ENCODE measurements at regions not wholly inside any gene's neighbourhood (a gene's known extent, or its start where the extent isn't known, plus 50 kb on each side); places are given as distances from the start of the nearest gene placed in this dataset.
"Not testable (repeated sequence)": the region's sequence is repeated elsewhere in the genome, so short reads cannot be mapped to it uniquely, and the experiment has no call there.

DNA sequence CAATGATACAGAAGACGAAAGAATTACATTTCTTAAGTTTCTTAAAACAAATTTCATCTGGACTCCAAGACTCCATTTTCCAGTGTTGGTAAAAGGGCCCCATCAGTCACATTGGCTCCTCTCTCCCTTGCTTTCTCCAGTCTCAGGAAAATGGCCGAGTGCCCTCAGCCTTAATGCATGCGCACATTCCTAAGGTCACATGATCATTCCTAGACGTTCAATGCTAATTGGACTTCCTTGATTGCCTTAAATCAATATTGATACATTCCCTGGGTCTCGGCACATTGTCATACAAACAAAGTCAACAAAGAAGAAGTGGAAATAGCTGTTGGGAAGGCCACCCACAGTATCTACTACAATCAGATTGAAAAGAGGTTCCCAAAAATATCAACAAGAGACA, 413.6 kb upstream of the GRAMD2B start:
- DNase-seq (ENCODE audit: low read depth): no peak

DNA sequence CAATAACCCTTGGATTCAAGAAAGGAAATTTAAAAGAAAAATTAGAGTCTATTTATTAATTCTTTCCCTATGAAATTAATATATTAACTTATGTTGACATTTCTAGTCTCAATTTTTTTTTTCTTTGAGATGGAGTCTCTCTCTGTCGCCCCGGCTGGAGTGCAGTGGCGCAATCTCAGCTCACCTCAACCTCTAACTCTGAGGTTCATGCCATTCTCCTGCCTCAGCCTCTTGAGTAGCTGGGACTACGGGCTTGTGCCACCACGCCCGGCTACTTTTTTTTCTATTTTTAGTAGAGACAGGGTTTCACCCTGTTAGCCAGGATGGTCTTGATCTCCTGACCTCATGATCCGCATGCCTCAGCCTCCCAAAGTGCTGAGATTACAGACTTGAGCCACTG, 411.7 kb upstream of the GRAMD2B start:
- not testable (repeated sequence) for DNase-seq (ENCODE audit: low read depth)

DNA sequence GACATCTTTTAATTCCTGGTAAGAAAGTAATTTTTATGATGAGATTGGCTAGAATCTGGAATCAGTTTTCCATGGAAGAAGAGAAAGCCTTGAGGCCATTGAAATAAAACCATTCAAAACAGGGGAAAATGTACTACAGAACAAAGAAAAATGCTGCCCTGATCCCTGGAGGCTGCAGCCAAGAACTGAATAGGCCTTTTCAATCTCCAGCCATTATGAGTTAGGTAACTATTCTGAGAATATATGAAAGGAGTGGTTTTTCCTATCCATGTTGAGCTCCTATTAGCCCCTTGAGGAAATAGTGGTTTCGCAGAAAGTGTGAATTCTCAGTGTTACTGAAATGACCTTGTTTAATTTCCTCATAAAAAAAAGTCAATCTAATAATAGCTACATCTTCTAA, 408.5 kb upstream of the GRAMD2B start:
- DNase-seq (ENCODE audit: low read depth): no peak

DNA sequence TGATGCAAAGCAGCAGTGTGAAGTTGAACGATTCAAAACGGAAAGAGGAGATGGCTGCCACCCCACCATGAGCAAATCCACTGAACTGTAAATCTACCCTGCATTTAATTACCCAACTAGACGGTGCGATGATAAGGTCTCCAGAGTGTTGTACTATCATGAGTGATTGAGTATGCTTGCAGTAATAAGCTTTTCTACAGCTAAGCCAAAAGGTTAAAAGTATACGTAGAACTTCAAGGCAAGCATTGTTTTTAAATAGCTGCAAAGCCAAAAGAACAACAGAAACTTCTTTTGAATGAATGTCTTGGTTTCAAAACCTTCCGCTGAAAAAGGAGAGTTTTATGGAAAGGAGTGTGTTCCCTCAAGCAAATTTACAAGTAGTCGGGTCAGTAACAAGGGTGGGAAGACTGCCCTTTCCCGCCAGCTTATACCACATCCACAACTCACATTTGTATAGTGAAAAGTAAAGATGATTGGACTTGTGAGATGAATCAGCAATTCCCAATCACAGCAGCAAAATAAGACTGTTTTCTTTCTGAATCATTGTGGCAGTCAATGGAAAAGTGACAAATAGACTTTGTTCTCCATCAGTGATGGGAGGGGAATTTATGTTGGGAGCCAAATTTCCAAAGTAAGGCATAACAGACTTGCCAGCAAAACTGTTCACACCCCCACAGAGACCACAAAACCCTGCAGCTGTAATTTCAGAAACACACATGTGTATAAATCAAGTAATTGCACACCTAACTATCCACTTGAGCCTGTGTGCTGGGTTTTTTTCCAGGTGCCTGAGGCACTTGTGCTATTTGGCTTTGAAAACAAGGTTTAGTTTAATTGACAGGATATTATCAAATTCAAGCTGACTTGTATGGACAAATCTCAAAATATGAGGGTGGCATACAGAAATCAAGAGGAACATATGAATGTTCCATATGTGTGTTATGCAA, 407.7 kb upstream of the GRAMD2B start:
- DNase-seq (ENCODE audit: low read depth): no peak

DNA sequence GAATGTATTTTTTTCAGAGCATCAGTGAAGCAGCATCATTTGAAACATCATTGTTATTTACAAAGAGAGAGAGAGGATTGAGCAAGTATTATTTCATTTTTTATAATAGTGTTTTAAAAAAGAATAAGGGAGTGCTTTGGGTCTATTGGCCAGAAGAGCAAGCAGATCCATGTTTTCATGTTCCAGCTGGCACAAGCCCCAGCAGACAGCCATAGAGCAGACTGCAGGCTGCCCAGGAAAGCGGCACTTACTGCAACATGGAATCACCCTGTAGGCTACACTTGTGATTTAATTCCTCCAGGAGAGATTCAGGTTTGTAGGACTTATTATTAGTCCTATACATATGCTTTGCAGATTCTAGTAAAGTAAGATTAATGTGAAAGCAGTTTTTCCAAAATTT, 407.0 kb upstream of the GRAMD2B start:
- DNase-seq (ENCODE audit: low read depth): no peak

DNA sequence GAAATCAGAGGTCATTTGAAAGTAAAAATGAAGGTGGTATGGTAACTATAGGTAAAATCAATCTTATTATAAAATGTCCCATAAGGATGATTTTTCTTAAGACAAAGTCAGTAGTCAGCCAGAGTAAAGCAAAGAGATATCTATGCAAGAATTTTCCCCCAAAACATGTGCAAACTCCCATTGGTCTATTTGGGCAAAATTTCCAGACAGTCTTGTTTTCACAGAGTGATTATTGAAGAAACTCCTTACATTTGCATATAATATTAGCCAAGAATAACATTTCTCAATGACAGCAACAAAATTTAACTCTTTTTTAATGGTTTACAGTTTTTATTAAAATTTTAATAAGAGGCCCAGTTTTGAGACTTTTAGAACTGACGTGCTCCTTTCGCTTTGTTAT, 406.1 kb upstream of the GRAMD2B start:
- DNase-seq (ENCODE audit: low read depth): no peak

DNA sequence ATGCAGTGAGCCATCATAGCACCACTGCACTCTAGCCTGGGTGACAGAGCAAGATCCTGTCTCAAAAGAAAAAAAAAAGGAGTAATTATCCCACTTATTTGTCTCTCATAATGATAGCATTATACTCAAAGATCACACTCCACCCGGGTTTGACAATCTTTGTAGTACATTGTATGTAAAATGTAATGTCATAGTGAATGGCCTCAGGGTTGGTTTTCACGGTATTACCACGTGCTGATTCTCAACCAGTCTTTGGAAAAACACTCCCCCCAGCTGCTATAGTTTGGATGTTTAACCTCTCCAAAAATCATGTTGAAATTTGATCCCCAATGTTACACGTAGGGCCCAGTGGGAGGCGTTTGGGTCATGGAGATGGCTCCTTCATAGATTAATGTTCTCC, 402.4 kb upstream of the GRAMD2B start:
- DNase-seq (ENCODE audit: low read depth): no peak

DNA sequence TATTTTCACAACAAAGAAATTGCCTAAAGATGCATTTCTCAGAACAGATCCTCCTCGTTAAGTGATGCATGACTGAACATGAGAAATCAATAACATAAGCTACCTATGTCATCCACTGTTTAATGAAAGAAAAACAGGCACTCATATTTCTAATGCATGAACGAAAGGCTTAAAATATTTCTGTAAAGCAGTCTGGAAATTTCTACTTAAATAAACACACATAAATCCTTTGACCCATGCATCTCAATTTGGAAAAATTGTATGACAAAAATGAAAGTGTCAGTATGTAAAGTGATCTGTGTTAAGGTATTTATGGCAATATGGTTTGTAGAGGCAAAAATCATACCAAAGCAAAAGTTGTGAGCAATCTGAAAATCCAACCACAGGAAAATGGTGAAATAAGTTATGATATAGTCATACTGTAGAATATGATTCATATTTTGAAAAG, 399.2 kb upstream of the GRAMD2B start:
- no peak for DNase-seq (ENCODE audit: low read depth)

DNA sequence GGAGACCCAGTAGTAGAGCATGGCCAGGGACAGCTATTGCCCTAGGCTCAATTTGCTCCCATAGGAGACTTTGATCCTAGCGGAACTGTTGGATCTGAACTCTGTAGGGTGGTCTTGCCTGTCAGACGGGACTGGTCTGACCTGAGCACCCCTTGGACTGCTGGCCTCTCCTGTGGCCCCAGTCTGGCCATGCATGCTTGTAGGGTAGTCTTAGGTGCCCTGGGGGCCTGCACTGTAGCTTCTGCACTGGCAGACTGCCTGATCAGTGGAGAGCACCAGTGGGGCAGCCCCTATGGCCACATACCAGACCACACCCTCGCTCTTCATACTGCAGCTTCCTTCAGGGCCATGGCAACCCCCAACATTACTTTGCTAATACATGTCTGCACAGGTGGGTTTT, 396.1 kb upstream of the GRAMD2B start:
- DNase-seq (ENCODE audit: low read depth): no peak

DNA sequence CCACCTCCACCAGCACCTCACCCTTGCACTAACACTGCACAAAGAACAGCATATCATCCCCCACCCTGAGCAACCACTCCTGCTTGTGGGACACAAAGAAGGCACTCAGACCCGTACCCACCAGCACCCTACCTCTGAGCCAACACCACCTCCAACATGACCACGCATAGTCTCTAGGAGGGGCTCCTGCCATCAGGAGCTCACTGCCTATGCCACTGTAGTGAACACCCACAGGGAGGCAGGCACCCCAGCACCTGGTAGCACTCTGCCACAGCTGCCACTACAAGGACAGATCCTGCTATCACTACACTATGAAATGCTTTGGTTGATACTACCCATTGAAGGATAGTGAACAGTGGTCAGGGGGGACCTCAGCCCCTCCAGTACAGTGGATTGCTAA, 395.6 kb upstream of the GRAMD2B start:
- no peak for DNase-seq (ENCODE audit: low read depth)

DNA sequence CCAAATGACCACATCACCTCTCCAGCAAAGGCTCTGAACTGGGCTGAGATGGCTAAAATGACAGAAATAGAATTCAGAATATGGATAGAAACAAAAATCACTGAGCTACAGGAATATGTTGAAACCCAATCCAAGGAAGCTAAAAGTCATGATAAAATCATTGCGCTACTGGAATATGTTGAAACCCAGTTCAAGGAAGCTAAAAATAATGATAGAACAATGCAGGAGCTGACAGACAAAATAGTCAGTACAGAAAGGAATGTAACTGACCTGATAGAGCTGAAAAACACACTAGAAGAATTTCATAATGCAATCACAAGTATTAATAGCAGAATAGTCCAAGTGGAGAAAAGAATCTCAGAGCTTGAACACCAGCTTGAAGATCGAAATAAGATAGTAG, 394.9 kb upstream of the GRAMD2B start:
- DNase-seq (ENCODE audit: low read depth): no peak

DNA sequence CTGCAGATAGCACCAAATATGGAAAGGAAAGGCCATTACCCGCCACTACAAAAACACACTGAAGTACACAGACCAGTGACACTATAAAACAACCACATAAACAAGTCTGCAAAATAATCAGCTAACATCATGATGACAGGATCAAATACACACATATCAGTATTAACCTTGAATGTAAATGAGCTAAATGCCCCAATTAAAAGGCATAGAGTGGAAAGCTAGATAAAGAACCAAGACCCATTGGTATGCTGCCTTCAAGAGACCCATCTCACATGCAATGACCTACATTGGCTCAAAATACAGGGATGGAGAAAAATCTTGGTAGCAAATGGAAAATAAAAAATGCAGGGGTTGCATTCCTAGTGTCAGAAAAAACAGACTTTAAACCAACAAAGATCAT, 393.9 kb upstream of the GRAMD2B start:
- DNase-seq (ENCODE audit: low read depth): not testable (repeated sequence)

DNA sequence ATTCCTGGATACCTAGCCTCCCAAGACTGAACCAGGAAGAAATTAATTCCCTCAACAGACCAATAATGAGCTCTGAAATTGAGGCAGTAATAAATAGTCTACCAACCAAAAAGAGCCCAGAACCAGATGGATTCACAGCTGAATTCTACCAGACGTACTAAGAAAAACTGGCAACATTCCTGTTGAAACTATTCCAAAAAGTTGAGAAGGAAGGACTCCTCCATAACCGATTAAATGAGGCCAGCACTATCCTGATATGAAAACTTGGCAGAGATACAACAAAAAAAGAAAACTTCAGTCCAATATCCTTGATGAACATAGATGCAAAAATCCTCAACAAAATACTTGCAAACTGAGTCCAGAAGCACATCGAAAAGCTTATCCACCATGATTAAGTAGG, 392.5 kb upstream of the GRAMD2B start:
- DNase-seq (ENCODE audit: low read depth): no peak

DNA sequence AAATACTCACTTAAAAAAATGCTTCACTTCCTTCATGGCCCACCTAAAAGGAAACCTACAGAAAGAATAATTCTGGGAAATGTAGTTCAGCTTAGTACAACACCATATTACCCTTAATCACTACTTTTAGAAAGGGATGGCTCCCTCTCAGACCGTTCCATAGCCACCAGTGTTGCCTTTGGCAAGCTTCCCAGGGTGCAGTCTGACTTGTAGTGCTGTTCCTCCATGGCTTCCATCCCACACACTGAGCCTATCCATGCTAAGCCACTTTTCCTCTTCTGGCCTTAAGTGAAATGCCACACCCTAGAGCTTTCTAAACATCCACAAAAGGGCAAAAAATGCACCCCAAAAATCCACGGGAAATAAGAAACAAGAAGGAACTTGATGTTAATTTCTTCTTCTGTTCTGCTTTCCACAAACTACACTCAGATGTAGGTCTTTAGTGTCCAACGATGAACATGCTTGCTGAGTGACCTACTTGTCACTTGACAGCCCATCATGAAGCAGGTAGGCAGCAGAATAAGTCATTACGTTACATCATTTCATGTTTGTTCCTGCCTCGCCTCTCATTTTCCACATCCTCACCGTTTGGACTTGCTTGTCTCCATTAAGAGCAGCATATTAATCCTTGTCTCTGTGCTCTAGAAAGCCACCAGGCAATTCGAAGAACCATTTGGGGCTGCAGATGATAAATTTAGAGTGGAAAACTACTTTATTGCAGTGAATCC, 391.1 kb upstream of the GRAMD2B start:
- no peak for DNase-seq (ENCODE audit: low read depth)

DNA sequence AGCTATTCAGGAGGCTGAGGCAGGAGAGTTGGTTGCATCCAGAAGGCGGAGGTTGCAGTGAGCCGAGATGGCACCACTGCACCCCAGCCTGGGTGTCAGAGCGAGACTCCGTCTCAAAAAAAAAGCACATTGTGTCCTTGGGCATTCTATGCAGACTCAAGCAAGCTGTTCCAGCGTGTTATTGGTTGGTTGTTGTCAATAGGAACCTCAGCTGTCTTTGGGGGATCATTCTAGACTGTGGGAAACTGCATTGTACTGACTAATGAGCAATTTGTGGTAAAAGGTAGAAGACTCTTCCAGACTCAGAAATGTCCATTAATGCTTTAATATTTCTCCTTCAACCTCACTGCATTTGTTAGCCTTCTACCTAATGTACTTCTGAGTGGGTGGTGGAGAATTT, 379.5 kb upstream of the GRAMD2B start:
- DNase-seq (ENCODE audit: low read depth): no peak

DNA sequence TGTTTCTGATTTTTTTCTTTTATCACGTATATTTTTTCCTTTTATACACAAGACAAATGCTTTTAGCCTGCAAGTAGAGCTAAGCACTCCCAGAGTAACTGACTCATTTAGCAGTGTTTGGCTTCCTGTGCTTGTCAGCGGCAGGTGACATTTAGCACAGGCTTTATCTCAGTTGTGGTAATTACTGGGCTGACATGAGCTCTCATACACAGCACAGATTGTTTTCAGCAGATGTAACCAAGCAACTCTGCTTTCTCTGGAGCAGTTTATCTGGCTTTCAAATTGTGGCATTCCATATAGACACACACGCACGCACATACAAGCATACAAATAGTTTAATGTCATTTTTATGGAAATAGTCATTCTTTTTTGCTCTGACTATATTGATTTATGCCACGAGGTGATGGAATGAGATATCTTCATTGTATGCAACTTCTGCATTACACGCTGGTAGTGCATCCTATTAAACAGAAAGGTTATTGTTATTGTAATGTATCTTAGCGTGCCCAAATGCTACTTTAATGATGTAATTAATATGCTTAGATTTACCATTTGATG, 379.0 kb upstream of the GRAMD2B start:
- no peak for DNase-seq (ENCODE audit: low read depth)

DNA sequence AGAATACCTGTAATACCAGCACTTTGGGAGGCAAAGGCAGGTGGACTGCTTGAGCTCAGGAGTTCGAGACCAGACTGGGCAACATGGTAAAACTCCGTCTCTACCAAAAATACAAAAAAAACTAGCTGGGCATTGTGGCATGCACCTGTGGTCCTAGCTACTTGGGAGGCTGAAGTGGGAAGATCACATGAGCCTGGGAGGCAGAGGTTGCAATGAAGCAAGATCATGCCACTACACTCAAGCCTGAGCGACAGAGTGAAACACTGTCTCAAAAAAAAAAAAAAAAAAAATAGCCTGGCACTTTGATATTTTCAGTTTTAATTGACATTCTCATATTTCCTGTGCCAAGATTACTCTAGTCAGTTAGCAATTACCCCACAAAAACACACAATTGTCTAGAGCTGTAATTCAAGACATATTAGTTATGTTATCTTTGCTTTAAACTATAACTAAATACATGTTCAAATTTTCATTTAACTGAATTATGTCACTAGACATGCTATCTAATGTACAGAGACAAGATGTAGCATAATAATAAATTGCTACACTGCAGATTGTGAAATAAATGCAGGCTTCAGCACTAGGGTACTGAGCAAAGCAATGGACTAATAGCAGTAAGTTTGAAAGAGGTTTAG, 378.2 kb upstream of the GRAMD2B start:
- no peak for DNase-seq (ENCODE audit: low read depth)

DNA sequence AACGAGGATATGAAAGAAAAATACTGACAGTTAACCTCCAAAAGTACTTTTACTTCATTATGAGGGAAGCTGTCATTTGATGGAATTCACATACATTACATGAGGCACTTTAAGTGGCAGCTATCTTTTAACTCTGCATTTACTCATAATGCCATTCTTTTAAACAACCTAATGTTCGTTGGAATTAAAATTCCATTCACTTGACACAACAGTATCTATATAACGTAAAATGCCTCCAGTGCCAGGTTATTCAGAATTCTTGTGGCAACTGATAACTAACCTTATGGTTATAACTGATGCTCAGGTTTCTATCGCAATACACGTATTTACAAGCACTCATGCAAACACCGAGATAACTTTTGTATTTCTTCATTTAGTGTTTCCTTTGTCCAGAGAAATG, 376.9 kb upstream of the GRAMD2B start:
- DNase-seq (ENCODE audit: low read depth): no peak

DNA sequence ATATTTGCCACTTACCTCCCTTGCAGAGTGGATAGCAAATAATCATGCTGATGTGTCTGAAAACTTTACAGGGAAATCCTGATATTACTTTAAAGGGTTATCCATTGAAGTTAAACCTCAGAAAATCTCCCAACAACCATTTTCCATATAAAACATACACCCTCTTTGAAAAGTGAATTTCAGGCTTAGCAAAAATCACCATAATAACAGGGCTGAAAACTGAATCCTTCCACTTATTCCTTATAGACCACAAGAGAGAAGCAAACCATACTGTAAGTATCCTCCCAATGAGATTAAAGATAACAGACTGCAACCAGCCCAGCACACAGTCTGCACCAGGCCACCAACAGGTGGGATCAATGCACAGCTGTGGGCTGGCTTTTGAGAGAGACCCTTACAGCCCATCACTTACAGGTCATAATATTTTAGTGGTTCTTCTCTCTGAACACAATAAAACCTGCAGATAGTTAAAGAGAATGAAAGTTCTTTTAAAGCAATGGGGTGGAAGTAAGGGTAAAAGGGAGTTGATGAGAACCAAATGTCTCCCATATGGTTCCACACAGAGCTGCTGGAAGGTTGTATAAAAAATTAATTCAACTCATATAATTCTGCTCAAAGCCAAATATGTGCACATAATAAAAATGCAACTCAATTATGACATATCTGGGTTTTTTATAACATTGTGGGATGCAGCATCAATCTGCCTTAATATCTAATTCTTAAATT, 376.2 kb upstream of the GRAMD2B start:
- no peak for DNase-seq (ENCODE audit: low read depth)

DNA sequence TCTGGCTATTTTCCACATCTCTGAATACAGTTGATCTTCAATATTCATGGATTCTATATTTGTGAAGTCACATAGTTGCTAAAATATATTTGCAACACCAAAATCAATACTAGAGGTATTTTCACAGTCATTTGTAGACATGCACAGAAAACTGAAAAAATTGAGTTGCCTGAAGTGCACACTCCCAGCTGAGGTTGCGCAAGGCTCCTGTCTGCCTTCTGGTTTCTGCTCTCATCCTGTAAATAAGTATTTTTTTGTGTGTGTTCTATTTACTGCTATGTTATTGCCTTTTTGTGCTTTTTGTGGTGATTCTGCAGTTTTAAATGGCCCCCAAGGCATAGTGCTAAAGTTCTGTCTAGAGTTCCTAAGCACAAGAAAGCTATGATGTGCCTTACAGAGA, 371.1 kb upstream of the GRAMD2B start:
- no peak for DNase-seq (ENCODE audit: low read depth)

DNA sequence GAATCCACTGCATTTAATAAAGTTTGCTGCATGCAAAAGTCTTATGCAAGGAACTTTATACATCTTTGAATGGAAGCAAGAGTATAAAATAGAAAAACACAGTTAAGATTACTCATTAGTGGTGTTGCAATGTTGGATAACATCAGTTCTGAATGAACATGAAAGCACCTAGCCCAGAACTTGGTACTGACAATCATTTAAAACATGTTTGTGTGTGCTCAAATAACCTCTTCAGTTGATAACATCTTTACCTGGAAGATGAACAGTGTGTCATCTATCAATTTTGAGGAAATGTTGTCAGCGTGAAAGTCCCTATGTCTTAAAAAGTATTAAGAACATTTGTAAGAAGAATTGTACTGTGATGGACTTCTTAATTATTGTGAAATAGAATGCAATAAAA, 370.4 kb upstream of the GRAMD2B start:
- no peak for DNase-seq (ENCODE audit: low read depth)

DNA sequence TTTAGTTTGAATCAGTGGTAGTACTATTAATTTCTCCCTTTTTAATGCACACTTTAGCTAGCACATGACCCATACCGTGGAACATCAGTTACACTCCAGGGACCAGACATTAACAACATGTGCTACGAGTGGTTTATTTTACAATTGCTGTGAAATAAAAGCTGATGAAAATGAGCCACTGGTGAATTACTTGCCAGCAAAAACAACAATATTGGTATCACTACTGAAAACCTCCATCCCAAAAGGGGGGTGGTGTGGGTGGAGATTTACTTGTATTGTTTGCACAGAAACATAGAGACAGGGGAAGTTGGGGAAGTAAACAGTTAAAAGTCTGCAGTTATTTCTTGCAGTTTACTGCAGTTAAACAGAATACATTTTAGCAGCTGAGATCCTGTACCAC, 369.6 kb upstream of the GRAMD2B start:
- DNase-seq (ENCODE audit: low read depth): no peak

Measured in activated T-helper 9 cell treated with anti-CD3 and anti-CD28 coated beads, Interleukin-2, amount 50 U/mL, for 16 hours (primary cell).